ENCODE measurements at regions not wholly inside any gene's neighbourhood (a gene's known extent, or its start where the extent isn't known, plus 50 kb on each side); places are given as distances from the start of the nearest gene placed in this dataset.

- TF ChIP-seq POLR2AphosphoS5 (IDR thresholded peaks at IDR 0.05; ENCODE audit: borderline replicate concordance, low read depth, low read length) (no peak), EZH2 (IDR thresholded peaks at IDR 0.05) (no peak), FOXP2 (optimal IDR thresholded peaks at IDR 0.05; ENCODE audit: control extremely low read depth, extremely low read length, insufficient read depth) (no peak)
Measured at GRCh38 chr5:165173651-165174050, 1668.2 kb downstream of the MAT2B start.
